Activated CD8-positive, alpha-beta T cell treated with anti-CD3 and anti-CD28 coated beads for 36 hours (primary cell): ENCODE measurements at regions not wholly inside any gene's neighbourhood (a gene's known extent, or its start where the extent isn't known, plus 50 kb on each side); places are given as distances from the start of the nearest gene placed in this dataset.

ENCODE experiments used
- ATAC-seq: fragments of 200-7000 bp; cut with Tn5 transposase; one replicate; pipeline ENCODE4 v1.10.0; 2021; ENCODE audit warnings: mild to moderate bottlenecking, moderate library complexity
- CTCF ChIA-PET: fragments of 350-600 bp; sonication (Branson Sonifier 250); formaldehyde crosslinking; loops from one replicate; lab custom pipeline; 2021; ENCODE audit warnings: antibody characterized with exemption; lab: Charles Lee
- POLR2A ChIA-PET: fragments of 350-600 bp; sonication (Branson Sonifier 250); formaldehyde crosslinking; loops from one replicate; lab custom pipeline; 2021; ENCODE audit warnings: antibody characterized with exemption; lab: Charles Lee
- DNase-seq: peaks from one replicate; pipeline ENCODE4 v3.0.0-alpha.2; 2020
- H3K27ac Mint-ChIP-seq: one replicate; pipeline ENCODE4 v1.8.0; 2021; ENCODE audit warnings: mild to moderate bottlenecking, mixed read lengths
- H3K27me3 Mint-ChIP-seq: one replicate; pipeline ENCODE4 v1.8.0; 2021; ENCODE audit warnings: mixed read lengths
- H3K36me3 Mint-ChIP-seq: one replicate; pipeline ENCODE4 v1.8.0; 2021; ENCODE audit warnings: low read depth, mixed read lengths
- H3K4me1 Mint-ChIP-seq: one replicate; pipeline ENCODE4 v1.8.0; 2021; ENCODE audit warnings: low read depth, mixed read lengths
- H3K4me3 Mint-ChIP-seq: one replicate; pipeline ENCODE4 v1.8.0; 2021; ENCODE audit warnings: mild to moderate bottlenecking, moderate library complexity, mixed read lengths
- H3K9me3 Mint-ChIP-seq: one replicate; pipeline ENCODE4 v1.8.0; 2021; ENCODE audit warnings: mixed read lengths
- intact Hi-C: fragments of 100-400 bp; cut with micrococcal nuclease; formaldehyde crosslinking; loops from one replicate; pipeline ENCODE4 v1.10.0; 2022
- TF ChIP-seq, protein P1 (sequence below): fragments of 200-600 bp; IDR thresholded peaks from one replicate; pipeline ENCODE4 v1.8.0; 2022; ENCODE audit warnings: antibody characterized with exemption, mild to moderate bottlenecking

DNA sequence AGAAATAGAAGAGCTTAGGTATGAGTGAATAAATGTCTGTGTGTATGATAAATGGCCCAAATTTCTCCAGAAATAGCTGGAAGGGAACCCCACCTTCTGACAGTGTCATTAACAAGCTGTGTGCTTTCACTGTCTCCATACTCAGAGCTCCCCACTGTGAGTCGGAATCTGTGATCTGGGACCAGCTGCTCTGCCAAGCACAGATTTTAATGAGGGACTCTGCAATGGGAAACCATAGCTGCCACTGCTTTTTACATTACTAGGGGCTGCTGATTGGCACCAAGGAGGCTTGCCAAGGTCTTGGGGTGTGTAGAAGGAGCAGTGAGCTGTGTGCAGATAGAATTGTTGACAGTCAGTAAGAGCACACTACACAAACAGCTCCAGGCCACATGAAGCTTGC is 244.2 kb upstream of the CCDC196 start:
- Mint-ChIP-seq H3K27ac (no peak overlapping the region), H3K4me1 (no peaks in the 10 kb centered on the region), H3K9me3 (no peaks in the 10 kb centered on the region), H3K27me3 (peaks cover 2% of the 10 kb centered on the region), H3K4me3 (no peak overlapping the region), H3K36me3 (no peaks in the 10 kb centered on the region)
- TF ChIP-seq, protein P1, sequence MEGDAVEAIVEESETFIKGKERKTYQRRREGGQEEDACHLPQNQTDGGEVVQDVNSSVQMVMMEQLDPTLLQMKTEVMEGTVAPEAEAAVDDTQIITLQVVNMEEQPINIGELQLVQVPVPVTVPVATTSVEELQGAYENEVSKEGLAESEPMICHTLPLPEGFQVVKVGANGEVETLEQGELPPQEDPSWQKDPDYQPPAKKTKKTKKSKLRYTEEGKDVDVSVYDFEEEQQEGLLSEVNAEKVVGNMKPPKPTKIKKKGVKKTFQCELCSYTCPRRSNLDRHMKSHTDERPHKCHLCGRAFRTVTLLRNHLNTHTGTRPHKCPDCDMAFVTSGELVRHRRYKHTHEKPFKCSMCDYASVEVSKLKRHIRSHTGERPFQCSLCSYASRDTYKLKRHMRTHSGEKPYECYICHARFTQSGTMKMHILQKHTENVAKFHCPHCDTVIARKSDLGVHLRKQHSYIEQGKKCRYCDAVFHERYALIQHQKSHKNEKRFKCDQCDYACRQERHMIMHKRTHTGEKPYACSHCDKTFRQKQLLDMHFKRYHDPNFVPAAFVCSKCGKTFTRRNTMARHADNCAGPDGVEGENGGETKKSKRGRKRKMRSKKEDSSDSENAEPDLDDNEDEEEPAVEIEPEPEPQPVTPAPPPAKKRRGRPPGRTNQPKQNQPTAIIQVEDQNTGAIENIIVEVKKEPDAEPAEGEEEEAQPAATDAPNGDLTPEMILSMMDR = no peak
- intact Hi-C loops = no loop called here
- no peak for DNase-seq
- CTCF ChIA-PET = interaction anchor here (1.1 kb wide), 1 partner anchor 10 kb away, joined by 3 read pairs; no protein-coding TSS in a partner anchor
- POLR2A ChIA-PET = no interaction called here
- no peak for ATAC-seq

DNA sequence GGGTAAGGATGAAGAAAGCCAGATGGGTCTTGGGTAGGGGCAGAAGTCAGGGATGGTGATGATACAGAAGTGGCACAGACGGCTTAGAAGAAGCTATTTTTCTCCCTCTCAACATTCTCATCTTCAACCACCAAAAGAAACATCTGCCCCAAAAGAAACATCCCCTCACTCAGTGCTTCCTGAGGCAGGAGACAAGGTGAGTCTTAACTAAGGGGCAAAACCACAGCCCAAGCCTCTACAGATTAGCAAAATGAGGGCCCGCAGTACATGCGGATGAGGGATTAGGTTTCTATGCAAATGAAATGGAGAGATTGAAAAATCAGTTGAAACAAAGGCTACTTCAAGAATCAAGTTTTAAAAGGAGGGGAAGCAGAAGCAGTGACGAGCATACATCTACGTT is 241.3 kb upstream of the CCDC196 start:
- Mint-ChIP-seq H3K4me3 (no peak overlapping the region), H3K36me3 (no peaks in the 10 kb centered on the region), H3K27ac (no peak overlapping the region), H3K27me3 (no peaks in the 10 kb centered on the region), H3K9me3 (no peaks in the 10 kb centered on the region), H3K4me1 (no peaks in the 10 kb centered on the region)
- ATAC-seq (no peak), DNase-seq (no peak)
- CTCF ChIA-PET = no interaction called here
- POLR2A ChIA-PET = no interaction called here
- TF ChIP-seq, protein P1 = no peak
- intact Hi-C loops = no loop called here

DNA sequence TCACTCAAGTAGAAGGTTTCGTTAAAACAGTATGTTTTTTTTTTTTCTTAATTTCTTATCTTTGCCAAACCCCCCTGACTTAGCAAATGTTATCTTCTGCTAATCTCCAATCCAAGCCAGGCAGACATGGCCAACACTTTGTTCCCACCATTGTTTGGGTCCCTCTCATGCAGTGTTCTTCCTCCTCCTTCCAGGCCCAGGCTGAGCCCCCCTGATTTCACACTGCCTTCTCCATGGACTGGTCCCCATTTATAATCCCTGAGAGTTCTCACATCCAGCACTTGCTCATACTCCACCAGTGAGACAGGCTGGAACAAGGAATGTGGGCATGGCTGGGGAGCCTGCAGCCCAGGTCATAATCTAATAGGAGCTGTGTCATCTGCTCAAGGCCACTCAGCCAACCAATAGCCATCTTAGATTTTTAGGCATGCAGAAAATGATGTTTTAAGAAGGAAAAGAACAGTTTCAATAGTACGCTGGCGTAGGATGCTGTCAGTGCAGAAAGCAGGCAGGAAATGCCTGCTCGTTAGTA is 238.4 kb upstream of the CCDC196 start:
- ChIA-PET CTCF (no interaction called here), POLR2A (no interaction called here)
- DNase-seq (no peak), ATAC-seq (no peak)
- TF ChIP-seq, protein P1 = no peak
- Mint-ChIP-seq H3K27me3 (no peaks in the 10 kb centered on the region), H3K27ac (no peak overlapping the region), H3K4me1 (no peaks in the 10 kb centered on the region), H3K9me3 (no peaks in the 10 kb centered on the region), H3K36me3 (no peaks in the 10 kb centered on the region), H3K4me3 (no peak overlapping the region)
- intact Hi-C loops = no loop called here

DNA sequence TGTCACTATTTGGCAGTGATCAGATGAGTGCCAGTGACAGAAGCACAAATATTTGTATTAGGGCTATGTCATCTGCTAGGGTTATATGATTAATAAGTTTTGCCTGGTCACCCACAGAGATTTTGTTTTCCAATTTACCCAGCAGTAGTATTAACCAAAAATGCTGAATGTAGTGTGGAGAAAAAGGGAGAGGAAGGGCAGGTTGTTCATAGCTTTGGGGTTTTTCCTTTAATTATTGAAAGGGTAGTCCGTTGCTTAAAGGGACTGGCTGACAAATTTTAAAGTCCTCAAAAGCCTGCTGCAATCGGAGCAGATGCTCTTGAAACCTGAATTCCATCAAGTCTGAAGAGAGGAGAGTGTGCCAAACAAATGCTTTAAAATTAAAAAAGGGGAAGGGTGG is 237.9 kb upstream of the CCDC196 start:
- TF ChIP-seq, protein P1 = no peak
- CTCF ChIA-PET = no interaction called here

DNA sequence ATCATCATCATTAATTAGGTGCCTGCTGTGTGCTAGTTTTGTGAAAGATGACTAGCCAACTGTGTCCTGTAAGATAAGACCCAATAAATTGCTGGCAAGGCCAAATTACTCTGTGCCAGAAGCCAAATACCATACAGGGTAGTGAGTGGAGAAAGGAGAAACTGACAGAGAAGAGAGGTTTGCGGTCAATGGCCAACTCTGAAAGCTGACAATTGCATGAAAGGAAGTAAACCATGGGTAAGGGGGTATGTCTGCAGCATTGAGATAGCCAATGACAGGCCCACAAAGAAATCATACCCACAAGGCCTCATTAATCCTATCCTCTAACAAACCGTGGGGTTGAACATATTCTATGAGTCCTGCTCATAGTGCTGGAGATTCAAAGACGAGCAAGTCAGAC is 236.6 kb upstream of the CCDC196 start:
- Mint-ChIP-seq H3K4me3 (no peak overlapping the region), H3K9me3 (no peaks in the 10 kb centered on the region), H3K4me1 (no peaks in the 10 kb centered on the region), H3K27me3 (no peaks in the 10 kb centered on the region), H3K27ac (no peak overlapping the region), H3K36me3 (no peaks in the 10 kb centered on the region)
- no peak for ATAC-seq
- ChIA-PET POLR2A (no interaction called here), CTCF (no interaction called here)
- intact Hi-C loops = no loop called here
- TF ChIP-seq, protein P1 = no peak
- DNase-seq = no peak

More for the DNA sequence above, 237.9 kb upstream of the CCDC196 start:
- DNase-seq = no peak
- POLR2A ChIA-PET = no interaction called here
- no peak overlapping the region for H3K4me3 Mint-ChIP-seq
- no peak overlapping the region for H3K27ac Mint-ChIP-seq
- no peaks in the 10 kb centered on the region for H3K36me3 Mint-ChIP-seq
- H3K27me3 Mint-ChIP-seq = no peaks in the 10 kb centered on the region
- intact Hi-C loops = no loop called here
- H3K4me1 Mint-ChIP-seq = no peaks in the 10 kb centered on the region
- no peaks in the 10 kb centered on the region for H3K9me3 Mint-ChIP-seq
- ATAC-seq = no peak
